ENCODE measurements at regions not wholly inside any gene's neighbourhood (a gene's known extent, or its start where the extent isn't known, plus 50 kb on each side); places are given as distances from the start of the nearest gene placed in this dataset.
A peak's percentile ranks its signal among the peaks of the same experiment; 100 is the strongest.
"Not testable (repeated sequence)": the region's sequence is repeated elsewhere in the genome, so short reads cannot be mapped to it uniquely, and the experiment has no call there.

GRCh38 chr20:40012026-40012425 lies 677.0 kb downstream of the MAFB start:
- ATAC-seq; intact Hi-C loops (cut with DNase I); DNase-seq (ENCODE audit: low spot score): not testable (repeated sequence)

- DNase-seq (ENCODE audit: low spot score) (no peak), ATAC-seq (no peak)
- intact Hi-C loops (cut with DNase I), result loop anchor here (1.0 kb wide), 1 partner anchor 20 kb away; no protein-coding TSS in a partner anchor
These were observed 678.6 kb downstream of the MAFB start for GRCh38 chr20:40010483-40010882.

GRCh38 chr20:40009542-40009941 lies 679.5 kb downstream of the MAFB start:
- intact Hi-C loops (cut with DNase I), result no loop called here
- DNase-seq (ENCODE audit: low spot score) (no peak), ATAC-seq (no peak)

- DNase-seq (ENCODE audit: low spot score) (no peak), ATAC-seq (no peak)
- intact Hi-C loops (cut with DNase I), result no loop called here
These were observed 680.9 kb downstream of the MAFB start for GRCh38 chr20:40008177-40008576.

GRCh38 chr20:40006168-40006860 lies 682.7 kb downstream of the MAFB start:
- no peak for DNase-seq (ENCODE audit: low spot score)
- ATAC-seq, result no peak
- intact Hi-C loops (cut with DNase I), result no loop called here

- DNase-seq (ENCODE audit: low spot score); ATAC-seq; intact Hi-C loops (cut with DNase I): not testable (repeated sequence)
These were observed 684.9 kb downstream of the MAFB start for GRCh38 chr20:40004092-40004491.

- intact Hi-C loops (cut with DNase I), result no loop called here
- ATAC-seq (no peak), DNase-seq (ENCODE audit: low spot score) (no peak)
These were observed 695.3 kb downstream of the MAFB start for GRCh38 chr20:39993742-39994141.

GRCh38 chr20:39990692-39991091 lies 698.3 kb downstream of the MAFB start:
- intact Hi-C loops (cut with DNase I), result no loop called here
- DNase-seq (ENCODE audit: low spot score), result no peak
- ATAC-seq, result no peak

- intact Hi-C loops (cut with DNase I), result no loop called here
- DNase-seq (ENCODE audit: low spot score) (no peak), ATAC-seq (no peak)
These were observed 700.0 kb downstream of the MAFB start for GRCh38 chr20:39988991-39989390.

- intact Hi-C loops (cut with DNase I), result no loop called here
- peak; percentile 91 for ATAC-seq
- DNase-seq (ENCODE audit: low spot score), result peak; percentile 64
These were observed 702.7 kb downstream of the MAFB start for GRCh38 chr20:39986173-39986904.

- no peak for ATAC-seq
- intact Hi-C loops (cut with DNase I), result no loop called here
- no peak for DNase-seq (ENCODE audit: low spot score)
These were observed 703.7 kb downstream of the MAFB start for GRCh38 chr20:39985271-39985827.

GRCh38 chr20:39983655-39984054 lies 705.4 kb downstream of the MAFB start:
- no peak for DNase-seq (ENCODE audit: low spot score)
- intact Hi-C loops (cut with DNase I), result no loop called here

GRCh38 chr20:39983183-39983582 lies 705.9 kb downstream of the MAFB start:
- ATAC-seq, result no peak
- intact Hi-C loops (cut with DNase I), result no loop called here
- no peak for DNase-seq (ENCODE audit: low spot score)

More at GRCh38 chr20:39983655-39984054, 705.4 kb downstream of the MAFB start:
- ATAC-seq, result no peak

- ATAC-seq (no peak), DNase-seq (ENCODE audit: low spot score) (no peak)
- intact Hi-C loops (cut with DNase I), result no loop called here
These were observed 714.0 kb downstream of the MAFB start for GRCh38 chr20:39974966-39975501.

- DNase-seq (ENCODE audit: low spot score) (no peak), ATAC-seq (no peak)
- intact Hi-C loops (cut with DNase I), result no loop called here
These were observed 720.5 kb downstream of the MAFB start for GRCh38 chr20:39968495-39968894.

GRCh38 chr20:39967806-39968205 lies 721.2 kb downstream of the MAFB start:
- intact Hi-C loops (cut with DNase I), result no loop called here
- no peak for ATAC-seq

GRCh38 chr20:39961637-39962244 lies 727.3 kb downstream of the MAFB start:
- peak; percentile 29 for ATAC-seq

More at GRCh38 chr20:39967806-39968205, 721.2 kb downstream of the MAFB start:
- no peak for DNase-seq (ENCODE audit: low spot score)

GRCh38 chr20:39960522-39961428 lies 728.3 kb downstream of the MAFB start:
- ATAC-seq, result peak; percentile 83
- DNase-seq (ENCODE audit: low spot score), result no peak
- intact Hi-C loops (cut with DNase I), result no loop called here

More at GRCh38 chr20:39961637-39962244, 727.3 kb downstream of the MAFB start:
- no peak for DNase-seq (ENCODE audit: low spot score)
- intact Hi-C loops (cut with DNase I), result no loop called here

All from sciatic nerve (tissue), 2 donors.